Central memory CD4-positive, alpha-beta T cell (primary cell): ENCODE measurements at regions not wholly inside any gene's neighbourhood (a gene's known extent, or its start where the extent isn't known, plus 50 kb on each side); places are given as distances from the start of the nearest gene placed in this dataset.

Experiments
- DNase-seq: peaks from one replicate; pipeline ENCODE4 v3.0.0; 2022

GRCh38 chr15:46676233-46677206 is 1040.8 kb upstream of the SEMA6D start:
- no peak for DNase-seq

GRCh38 chr15:46677491-46677890 is 1039.8 kb upstream of the SEMA6D start:
- no peak for DNase-seq

- DNase-seq = no peak
Observed at GRCh38 chr15:46681901-46682300, 1035.4 kb upstream of the SEMA6D start.

- DNase-seq = no peak
Observed at GRCh38 chr15:46682969-46683791, 1034.1 kb upstream of the SEMA6D start.

- no peak for DNase-seq
Observed at GRCh38 chr15:46685096-46685495, 1032.2 kb upstream of the SEMA6D start.

GRCh38 chr15:46685681-46686080 is 1031.6 kb upstream of the SEMA6D start:
- no peak for DNase-seq

- DNase-seq = no peak
Observed at GRCh38 chr15:46696281-46696680, 1021.0 kb upstream of the SEMA6D start.

GRCh38 chr15:46701346-46701745 is 1016.0 kb upstream of the SEMA6D start:
- no peak for DNase-seq

- no peak for DNase-seq
Observed at GRCh38 chr15:46701896-46702295, 1015.4 kb upstream of the SEMA6D start.

GRCh38 chr15:46703020-46703861 is 1014.1 kb upstream of the SEMA6D start:
- no peak for DNase-seq

GRCh38 chr15:46703871-46704637 is 1013.3 kb upstream of the SEMA6D start:
- DNase-seq = no peak

GRCh38 chr15:46707452-46707851 is 1009.9 kb upstream of the SEMA6D start:
- no peak for DNase-seq

- no peak for DNase-seq
Observed at GRCh38 chr15:46708226-46708625, 1009.1 kb upstream of the SEMA6D start.

- no peak for DNase-seq
Observed at GRCh38 chr15:46709460-46710083, 1007.7 kb upstream of the SEMA6D start.

- DNase-seq = no peak
Observed at GRCh38 chr15:46710401-46710960, 1006.8 kb upstream of the SEMA6D start.

GRCh38 chr15:46713045-46713444 is 1004.3 kb upstream of the SEMA6D start:
- no peak for DNase-seq

GRCh38 chr15:46714950-46715349 is 1002.4 kb upstream of the SEMA6D start:
- DNase-seq = no peak

GRCh38 chr15:46723308-46723707 is 994.0 kb upstream of the SEMA6D start:
- no peak for DNase-seq

GRCh38 chr15:46732060-46732459 is 985.2 kb upstream of the SEMA6D start:
- DNase-seq = no peak

GRCh38 chr15:46735115-46735514 is 982.2 kb upstream of the SEMA6D start:
- DNase-seq = no peak

- DNase-seq = no peak
Observed at GRCh38 chr15:46751303-46751702, 966.0 kb upstream of the SEMA6D start.
